GM12878 (cell line): ENCODE measurements at regions not wholly inside any gene's neighbourhood (a gene's known extent, or its start where the extent isn't known, plus 50 kb on each side); places are given as distances from the start of the nearest gene placed in this dataset.

Experiments used
- ATAC-seq: fragments of 200-7000 bp; cut with Tn5 transposase; 3 replicates; pipeline ENCODE4 v1.9.1; 2020; ENCODE audit warnings: mild to moderate bottlenecking, moderate library complexity
- BruUV-seq: library from RNA; stranded (reverse); fragments of 400-500 nt; replicated peaks from 2 replicates; lab custom pipeline; 2021; lab: Mats Ljungman, UMichigan
- CTCF ChIA-PET: fragments of 300-600 bp; sonication (Branson Sonifier 250); formaldehyde crosslinking; extraction: SDS; loops from one replicate; lab custom pipeline; 2021; ENCODE audit warnings: inconsistent platforms; lab: Yijun Ruan, JAX
- POLR2A ChIA-PET: fragments of 350-600 bp; formaldehyde crosslinking; extraction: SDS; loops from one replicate; lab custom pipeline; 2021; ENCODE audit warnings: inconsistent platforms; lab: Charles Lee
- RAD21 ChIA-PET: fragments of 300-600 bp; sonication (Branson Sonifier 250); formaldehyde crosslinking; loops from one replicate; lab custom pipeline; 2023; ENCODE audit warnings: antibody characterized with exemption; ENCODE audit not compliant: unreplicated experiment; lab: Charles Lee
- SMC1A ChIA-PET: fragments of 300-600 bp; sonication (Branson Sonifier 250); formaldehyde crosslinking; loops from one replicate; lab custom pipeline; 2023; ENCODE audit not compliant: unreplicated experiment, uncharacterized antibody; lab: Charles Lee
- DNase-seq: peaks from one replicate; pipeline ENCODE4 v3.0.0-alpha.2; 2011; ENCODE audit warnings: low read depth, low spot score
- FAIRE-seq: peaks from 3 replicates; lab custom pipeline; 2011; peaks lifted over from hg19 to GRCh38; lab: Jason Lieb, UNC
- H2AFZ ChIP-seq: 2 replicates; pipeline ENCODE4 v1.6.0; 2011; ENCODE audit warnings: low read depth, low read length, control low read depth; ENCODE audit not compliant: control insufficient read depth
- H3K27ac ChIP-seq: 2 replicates; pipeline ENCODE4 v1.5.1; 2011; ENCODE audit warnings: control low read depth; ENCODE audit not compliant: control insufficient read depth, insufficient read depth
- H3K27me3 ChIP-seq, 2 experiments: replicated peaks in 1 of 2; 2 replicates each; pipeline versions ENCODE4 v1.6.0 to v1.6.1; 2011; ENCODE audit warnings: low read length in 1 of 2; ENCODE audit not compliant: control insufficient read depth in 2 of 2, insufficient read depth in 2 of 2
- H3K36me3 ChIP-seq, 2 experiments: 2 replicates each; pipeline ENCODE4 v1.5.1; 2011; ENCODE audit warnings: low read length in 1 of 2; ENCODE audit not compliant: control insufficient read depth in 2 of 2, insufficient read depth in 2 of 2
- H3K4me1 ChIP-seq: 2 replicates; pipeline ENCODE4 v1.6.1; 2011; ENCODE audit warnings: mild to moderate bottlenecking, low read length, moderate library complexity, mixed read lengths; ENCODE audit not compliant: control insufficient read depth, insufficient read depth
- H3K4me2 ChIP-seq: 2 replicates; pipeline ENCODE4 v1.6.0; 2011; ENCODE audit warnings: control low read depth; ENCODE audit not compliant: control insufficient read depth, insufficient read depth
- H3K4me3 ChIP-seq: fragments of 200-600 bp; sonication (generic); 2 replicates; pipeline ENCODE4 v1.5.1; 2016
- H3K79me2 ChIP-seq: 2 replicates; pipeline ENCODE4 v1.6.0; 2011; ENCODE audit warnings: low read length; ENCODE audit not compliant: control insufficient read depth, insufficient read depth
- H3K9ac ChIP-seq: 2 replicates; pipeline ENCODE4 v1.8.0; 2011; ENCODE audit warnings: low read length, control low read depth, mixed read lengths; ENCODE audit not compliant: control insufficient read depth, insufficient read depth
- H3K9me3 ChIP-seq: replicated peaks from 3 replicates; pipeline ENCODE4 v1.5.1; 2011; ENCODE audit warnings: mild to moderate bottlenecking, low read length; ENCODE audit not compliant: control insufficient read depth, insufficient read depth
- H4K20me1 ChIP-seq: 2 replicates; pipeline ENCODE4 v1.6.0; 2011; ENCODE audit not compliant: control insufficient read depth, insufficient read depth
- BRCA1 ChIP-seq: IDR thresholded peaks from 2 replicates; pipeline ENCODE4 v1.6.1; 2011; ENCODE audit warnings: low read depth, low read length, improper control_type of control experiment
- CHD4 ChIP-seq: fragments of 200-600 bp; sonication (generic); IDR thresholded peaks from 2 replicates; pipeline ENCODE4 v1.6.1; 2016; ENCODE audit warnings: mild to moderate bottlenecking
- CREM ChIP-seq: IDR thresholded peaks from 2 replicates; pipeline ENCODE4 v1.6.1; 2014; ENCODE audit warnings: antibody characterized with exemption, low read depth
- LARP7 ChIP-seq: fragments of 450-650 bp; IDR thresholded peaks from 2 replicates; pipeline ENCODE4 v1.6.1; 2017; ENCODE audit warnings: mild to moderate bottlenecking
- MEF2B ChIP-seq: fragments of 450-650 bp; IDR thresholded peaks from 2 replicates; pipeline ENCODE4 v1.6.1; 2018; ENCODE audit warnings: mild to moderate bottlenecking, moderate library complexity; ENCODE audit not compliant: partially characterized antibody, poor library complexity, severe bottlenecking
- MTA3 ChIP-seq: IDR thresholded peaks from 2 replicates; pipeline ENCODE4 v1.6.1; 2012; ENCODE audit warnings: low read length, inconsistent platforms, borderline replicate concordance
- POLR2AphosphoS2 ChIP-seq: IDR thresholded peaks from 2 replicates; pipeline ENCODE4 v1.6.1; 2011; ENCODE audit warnings: low read depth, mild to moderate bottlenecking, low read length, improper control_type of control experiment, moderate library complexity
- RAD51 ChIP-seq: fragments of 450-650 bp; IDR thresholded peaks from 2 replicates; pipeline ENCODE4 v1.6.1; 2016; ENCODE audit warnings: moderate library complexity, mild to moderate bottlenecking, inconsistent platforms
- RELA ChIP-seq: fragments of 450-650 bp; IDR thresholded peaks from 2 replicates; pipeline ENCODE4 v1.8.0; 2014; ENCODE audit warnings: borderline replicate concordance; ENCODE audit not compliant: partially characterized antibody
- SP1 ChIP-seq: IDR thresholded peaks from one replicate; pipeline ENCODE4 v1.6.1; 2011; ENCODE audit warnings: low read depth, low read length
- YBX1 ChIP-seq: fragments of 450-650 bp; IDR thresholded peaks from 2 replicates; pipeline ENCODE4 v1.6.1; 2016; ENCODE audit warnings: antibody characterized with exemption
- ZZZ3 ChIP-seq: IDR thresholded peaks from 2 replicates; pipeline ENCODE4 v1.6.1; 2011; ENCODE audit warnings: low read depth; ENCODE audit not compliant: control insufficient read depth, insufficient read length
- WGBS: methylation state at CpG from one replicate; pipeline ENCODE4 v1.1.6; 2016; ENCODE audit warnings: low lambda C conversion rate; ENCODE audit not compliant: insufficient replicate concordance, insufficient coverage; ENCODE audit errors: missing lambda C conversion rate; 5-methylcytosine and 5-hydroxymethylcytosine counted together
- in situ Hi-C: fragments of 300-500 bp; cut with MboI; formaldehyde crosslinking; loops from 9 replicates; pipeline ENCODE4 v1.14.3; 2018; ENCODE audit warnings: mixed read lengths
- intact Hi-C: fragments of 100-400 bp; cut with micrococcal nuclease; formaldehyde crosslinking; loops from one replicate; pipeline ENCODE4 v1.14.2; 2022; ENCODE audit not compliant: unreplicated experiment
- TF ChIP-seq, protein P1 (sequence below): IDR thresholded peaks from 2 replicates; pipeline ENCODE4 v1.6.1; 2011; ENCODE audit warnings: borderline replicate concordance, low read depth, mild to moderate bottlenecking, moderate library complexity, low read length; ENCODE audit not compliant: insufficient read depth, poor library complexity, severe bottlenecking
- TF ChIP-seq, protein P2 (sequence below): fragments of 450-650 bp; IDR thresholded peaks from 2 replicates; pipeline ENCODE4 v1.6.1; 2017; ENCODE audit warnings: borderline replicate concordance
- TF ChIP-seq, protein P3 (sequence below): fragments of 450-650 bp; IDR thresholded peaks from 2 replicates; pipeline ENCODE4 v1.6.1; 2018; ENCODE audit warnings: mild to moderate bottlenecking, low read depth, moderate library complexity; ENCODE audit not compliant: partially characterized antibody

- TF ChIP-seq, protein P1, sequence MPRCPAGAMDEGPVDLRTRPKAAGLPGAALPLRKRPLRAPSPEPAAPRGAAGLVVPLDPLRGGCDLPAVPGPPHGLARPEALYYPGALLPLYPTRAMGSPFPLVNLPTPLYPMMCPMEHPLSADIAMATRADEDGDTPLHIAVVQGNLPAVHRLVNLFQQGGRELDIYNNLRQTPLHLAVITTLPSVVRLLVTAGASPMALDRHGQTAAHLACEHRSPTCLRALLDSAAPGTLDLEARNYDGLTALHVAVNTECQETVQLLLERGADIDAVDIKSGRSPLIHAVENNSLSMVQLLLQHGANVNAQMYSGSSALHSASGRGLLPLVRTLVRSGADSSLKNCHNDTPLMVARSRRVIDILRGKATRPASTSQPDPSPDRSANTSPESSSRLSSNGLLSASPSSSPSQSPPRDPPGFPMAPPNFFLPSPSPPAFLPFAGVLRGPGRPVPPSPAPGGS = no peak
- TF ChIP-seq CHD4 (no peak), BRCA1 (no peak), CREM (peak; percentile 39; the same call in 1 of the 2 replicates), MEF2B (peak; percentile 7), MTA3 (0 out of 2 replicates have a peak, but pooled peaks have one; percentile 21)
- TF ChIP-seq, protein P2, sequence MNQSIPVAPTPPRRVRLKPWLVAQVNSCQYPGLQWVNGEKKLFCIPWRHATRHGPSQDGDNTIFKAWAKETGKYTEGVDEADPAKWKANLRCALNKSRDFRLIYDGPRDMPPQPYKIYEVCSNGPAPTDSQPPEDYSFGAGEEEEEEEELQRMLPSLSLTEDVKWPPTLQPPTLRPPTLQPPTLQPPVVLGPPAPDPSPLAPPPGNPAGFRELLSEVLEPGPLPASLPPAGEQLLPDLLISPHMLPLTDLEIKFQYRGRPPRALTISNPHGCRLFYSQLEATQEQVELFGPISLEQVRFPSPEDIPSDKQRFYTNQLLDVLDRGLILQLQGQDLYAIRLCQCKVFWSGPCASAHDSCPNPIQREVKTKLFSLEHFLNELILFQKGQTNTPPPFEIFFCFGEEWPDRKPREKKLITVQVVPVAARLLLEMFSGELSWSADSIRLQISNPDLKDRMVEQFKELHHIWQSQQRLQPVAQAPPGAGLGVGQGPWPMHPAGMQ = no peak
- TF ChIP-seq, all 136 proteins: peak for 10
Measured at GRCh38 chr5:89350684-89351083, 467.7 kb upstream of the MEF2C start (continued).

GRCh38 chr5:89349246-89349980 lies 466.4 kb upstream of the MEF2C start:
- POLR2A ChIA-PET = interaction anchor here (1.5 kb wide), 1 partner anchor 67 kb away, joined by 4 read pairs; no protein-coding TSS in a partner anchor
- no peaks in the 10 kb centered on the region for H3K79me2 ChIP-seq
- no peak overlapping the region for H3K9ac ChIP-seq
- H3K27ac ChIP-seq = no peak overlapping the region
- peaks cover 0 to 3% of the 10 kb centered on the region in 2 experiments; a peak in 2 of 4 replicates for H3K36me3 ChIP-seq
- no peak overlapping the region for H3K4me2 ChIP-seq
- H4K20me1 ChIP-seq = no peaks in the 10 kb centered on the region
- H3K27me3 ChIP-seq = no peaks in the 10 kb centered on the region
- SMC1A ChIA-PET = interaction anchor here (0.5 to 6.6 kb wide), 26 partner anchors 9 to 620 kb away, joined by 3 to 36 read pairs (median 4); no protein-coding TSS in a partner anchor
- in situ Hi-C loops (no loop called here), intact Hi-C loops (loop anchor here (10.0 kb wide), 1 partner anchor 915 kb away; no protein-coding TSS in a partner anchor)
- 85% methylated on average over 3 of the region's 3 CpGs for WGBS
- TF ChIP-seq RELA (no peak), YBX1 (no peak), CHD4 (no peak), LARP7 (no peak), SP1 (no peak), POLR2AphosphoS2 (no peak), ZZZ3 (no peak), RAD51 (no peak), CREM (no peak)
- TF ChIP-seq, protein P3, sequence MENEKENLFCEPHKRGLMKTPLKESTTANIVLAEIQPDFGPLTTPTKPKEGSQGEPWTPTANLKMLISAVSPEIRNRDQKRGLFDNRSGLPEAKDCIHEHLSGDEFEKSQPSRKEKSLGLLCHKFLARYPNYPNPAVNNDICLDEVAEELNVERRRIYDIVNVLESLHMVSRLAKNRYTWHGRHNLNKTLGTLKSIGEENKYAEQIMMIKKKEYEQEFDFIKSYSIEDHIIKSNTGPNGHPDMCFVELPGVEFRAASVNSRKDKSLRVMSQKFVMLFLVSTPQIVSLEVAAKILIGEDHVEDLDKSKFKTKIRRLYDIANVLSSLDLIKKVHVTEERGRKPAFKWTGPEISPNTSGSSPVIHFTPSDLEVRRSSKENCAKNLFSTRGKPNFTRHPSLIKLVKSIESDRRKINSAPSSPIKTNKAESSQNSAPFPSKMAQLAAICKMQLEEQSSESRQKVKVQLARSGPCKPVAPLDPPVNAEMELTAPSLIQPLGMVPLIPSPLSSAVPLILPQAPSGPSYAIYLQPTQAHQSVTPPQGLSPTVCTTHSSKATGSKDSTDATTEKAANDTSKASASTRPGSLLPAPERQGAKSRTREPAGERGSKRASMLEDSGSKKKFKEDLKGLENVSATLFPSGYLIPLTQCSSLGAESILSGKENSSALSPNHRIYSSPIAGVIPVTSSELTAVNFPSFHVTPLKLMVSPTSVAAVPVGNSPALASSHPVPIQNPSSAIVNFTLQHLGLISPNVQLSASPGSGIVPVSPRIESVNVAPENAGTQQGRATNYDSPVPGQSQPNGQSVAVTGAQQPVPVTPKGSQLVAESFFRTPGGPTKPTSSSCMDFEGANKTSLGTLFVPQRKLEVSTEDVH = no peak
- CTCF ChIA-PET = interaction anchor here (0.7 to 1.7 kb wide), 7 partner anchors 16 to 622 kb away, joined by 3 to 5 read pairs (median 3); no protein-coding TSS in a partner anchor
- no peak for DNase-seq
- RAD21 ChIA-PET = interaction anchor here (1.0 to 2.4 kb wide), 15 partner anchors 8 to 529 kb away, joined by 3 to 20 read pairs (median 4); no protein-coding TSS in a partner anchor
- no TSS peak for BruUV-seq
- H3K9me3 ChIP-seq = peaks cover 18% of the 10 kb centered on the region
- peaks cover 20% of the 10 kb centered on the region; the same call in 1 of the 2 replicates for H3K4me1 ChIP-seq
- H2AFZ ChIP-seq = no peak overlapping the region
- FAIRE-seq = no peak
- no peak overlapping the region for H3K4me3 ChIP-seq
- ATAC-seq = no peak
